Testis (tissue), 2 donors: ENCODE measurements at regions not wholly inside any gene's neighbourhood (a gene's known extent, or its start where the extent isn't known, plus 50 kb on each side); places are given as distances from the start of the nearest gene placed in this dataset.

Experiments
- DNase-seq: peaks from one replicate; pipeline ENCODE4 v3.0.0-alpha.2; 2019
- H3K27ac ChIP-seq, 2 donors: fragments of 200-600 bp; sonication (generic); one replicate each; pipeline ENCODE4 v1.5.1; 2019
- H3K27me3 ChIP-seq: fragments of 200-600 bp; sonication (generic); one replicate; pipeline ENCODE4 v1.5.1; 2019
- H3K36me3 ChIP-seq: fragments of 200-600 bp; sonication (generic); one replicate; pipeline ENCODE4 v1.5.1; 2017; ENCODE audit warnings: low read depth; ENCODE audit errors: missing control alignments
- H3K4me1 ChIP-seq: fragments of 200-600 bp; sonication (generic); one replicate; pipeline ENCODE4 v1.5.1; 2019
- H3K4me3 ChIP-seq, 2 donors: fragments of 200-600 bp; sonication (generic); one replicate each; pipeline ENCODE4 v1.5.1; 2017 to 2019
- H3K9me3 ChIP-seq: fragments of 200-600 bp; sonication (generic); one replicate; pipeline ENCODE4 v1.5.1; 2017
- POLR2A ChIP-seq: fragments of 450-650 bp; IDR thresholded peaks from one replicate; pipeline ENCODE4 v1.6.1; 2017; ENCODE audit warnings: antibody characterized with exemption, mild to moderate bottlenecking, moderate library complexity
- WGBS, 2 donors: methylation state at CpG; one replicate each; pipeline ENCODE4 v1.1.5; 2018; 5-methylcytosine and 5-hydroxymethylcytosine counted together
- intact Hi-C: fragments of 100-400 bp; cut with DNase I; formaldehyde crosslinking; loops from one replicate; pipeline ENCODE4 v1.15.1; 2023; ENCODE audit warnings: low total_unique reads
- TF ChIP-seq, protein P1 (sequence below), 3 experiments: fragments of 450-650 bp in 2 of 3; fragments of 200-600 bp in 1 of 3; sonication (generic) in 1 of 3; IDR thresholded peaks; one replicate each; pipeline ENCODE4 v1.5.1; 2016 to 2019; ENCODE audit warnings: antibody characterized with exemption in 3 of 3, mild to moderate bottlenecking in 2 of 3, moderate library complexity in 1 of 3

DNA sequence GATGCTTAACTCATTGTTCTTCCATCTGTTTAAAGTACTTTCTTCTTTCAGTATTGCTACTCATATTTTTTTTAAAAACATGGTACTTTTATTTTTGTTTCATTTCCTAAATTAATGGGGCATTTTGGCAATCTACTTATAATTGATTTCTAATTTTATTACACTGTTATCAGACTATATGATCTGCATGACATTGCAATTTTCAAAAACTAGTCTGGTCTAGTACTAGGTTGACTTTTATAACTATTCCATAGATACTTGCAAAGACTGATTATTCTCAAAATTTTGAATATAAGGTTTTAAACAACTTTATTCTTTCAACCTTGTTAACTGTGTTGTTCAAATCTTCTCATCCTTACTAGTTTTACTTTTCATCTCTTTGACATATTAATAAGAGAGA is 63.9 kb upstream of the MVB12B start:
- Histone ChIP-seq H3K27me3 (no peaks in the 10 kb centered on the region), H3K9me3 (no peaks in the 10 kb centered on the region), H3K4me3 (no peak overlapping the region), H3K4me1 (no peaks in the 10 kb centered on the region), H3K27ac (no peak overlapping the region), H3K36me3 (no peaks in the 10 kb centered on the region)
- TF ChIP-seq POLR2A: no peak
- TF ChIP-seq, protein P1, sequence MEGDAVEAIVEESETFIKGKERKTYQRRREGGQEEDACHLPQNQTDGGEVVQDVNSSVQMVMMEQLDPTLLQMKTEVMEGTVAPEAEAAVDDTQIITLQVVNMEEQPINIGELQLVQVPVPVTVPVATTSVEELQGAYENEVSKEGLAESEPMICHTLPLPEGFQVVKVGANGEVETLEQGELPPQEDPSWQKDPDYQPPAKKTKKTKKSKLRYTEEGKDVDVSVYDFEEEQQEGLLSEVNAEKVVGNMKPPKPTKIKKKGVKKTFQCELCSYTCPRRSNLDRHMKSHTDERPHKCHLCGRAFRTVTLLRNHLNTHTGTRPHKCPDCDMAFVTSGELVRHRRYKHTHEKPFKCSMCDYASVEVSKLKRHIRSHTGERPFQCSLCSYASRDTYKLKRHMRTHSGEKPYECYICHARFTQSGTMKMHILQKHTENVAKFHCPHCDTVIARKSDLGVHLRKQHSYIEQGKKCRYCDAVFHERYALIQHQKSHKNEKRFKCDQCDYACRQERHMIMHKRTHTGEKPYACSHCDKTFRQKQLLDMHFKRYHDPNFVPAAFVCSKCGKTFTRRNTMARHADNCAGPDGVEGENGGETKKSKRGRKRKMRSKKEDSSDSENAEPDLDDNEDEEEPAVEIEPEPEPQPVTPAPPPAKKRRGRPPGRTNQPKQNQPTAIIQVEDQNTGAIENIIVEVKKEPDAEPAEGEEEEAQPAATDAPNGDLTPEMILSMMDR (IDR thresholded peaks at IDR 0.05): no peak
- intact Hi-C loops: no loop called here
- no peak for DNase-seq

DNA sequence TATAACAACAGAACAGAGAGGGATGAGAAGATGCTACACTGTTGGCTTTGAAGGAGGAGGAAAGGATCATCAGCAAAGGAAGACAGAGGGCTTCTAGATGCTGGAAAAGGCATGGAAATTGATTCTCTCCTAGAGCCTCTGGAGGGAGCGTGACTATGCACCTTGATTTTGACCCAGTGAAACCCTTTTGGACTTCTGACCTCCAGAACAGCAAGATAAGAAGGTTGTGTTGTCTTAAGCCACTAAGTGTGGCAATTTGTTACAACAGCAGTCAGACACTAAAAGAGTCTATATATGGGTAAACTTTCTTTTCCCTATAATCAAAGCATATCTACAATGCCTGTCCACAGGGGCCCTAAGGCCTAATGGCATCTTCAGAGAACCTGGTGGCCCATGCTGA is 56.1 kb upstream of the MVB12B start:
- intact Hi-C loops: no loop called here

DNA sequence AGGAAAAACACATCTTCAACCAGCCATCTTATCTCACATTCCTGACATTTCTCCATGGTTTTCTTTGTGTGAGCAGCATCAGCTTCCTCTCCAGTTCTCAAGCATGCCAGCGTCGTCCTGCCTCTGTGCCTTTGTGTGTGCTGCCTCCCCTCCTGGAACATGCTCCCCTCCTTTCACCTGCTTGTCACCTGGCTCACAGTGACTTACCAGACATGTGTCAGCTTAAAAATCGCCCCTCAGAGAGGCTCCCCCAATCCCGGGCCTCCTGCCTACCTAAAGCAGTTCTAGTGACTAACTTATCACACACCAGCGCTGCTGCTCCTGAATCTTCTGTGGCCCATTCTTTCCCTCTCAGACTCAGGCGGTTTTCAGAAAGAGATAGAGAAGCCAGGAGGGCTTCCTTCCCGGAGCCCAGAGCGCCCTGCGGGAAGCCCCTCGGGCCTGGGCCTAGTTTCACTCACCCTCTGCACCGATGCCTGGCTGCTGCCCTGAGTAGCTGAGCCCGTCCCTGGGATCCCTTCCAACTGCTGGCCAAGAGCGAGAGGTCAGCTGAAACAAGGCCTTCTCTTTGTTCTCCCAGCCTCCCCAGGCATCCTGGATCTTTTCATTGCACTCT is 51.1 kb upstream of the MVB12B start:
- no peak overlapping the region for H3K4me3 ChIP-seq
- peak; percentile 86 for DNase-seq
- 57 to 60% methylated on average over 9 to 13 of the region's 13 CpGs for WGBS, 2 donors
- no peaks in the 10 kb centered on the region for H3K36me3 ChIP-seq
- intact Hi-C loops: no loop called here
- TF ChIP-seq, protein P1 (IDR thresholded peaks at IDR 0.05): no peak
- TF ChIP-seq POLR2A: no peak
- H3K9me3 ChIP-seq: no peaks in the 10 kb centered on the region
- peak overlapping the region in 1 of 2 donors; percentile 4 for H3K27ac ChIP-seq
- H3K4me1 ChIP-seq: peaks cover 7% of the 10 kb centered on the region
- H3K27me3 ChIP-seq: no peaks in the 10 kb centered on the region

More for the DNA sequence above, 56.1 kb upstream of the MVB12B start:
- Histone ChIP-seq H3K27me3 (no peaks in the 10 kb centered on the region), H3K27ac (no peak overlapping the region), H3K9me3 (no peaks in the 10 kb centered on the region), H3K4me1 (peaks cover 3% of the 10 kb centered on the region), H3K36me3 (no peaks in the 10 kb centered on the region), H3K4me3 (no peak overlapping the region)
- TF ChIP-seq POLR2A: no peak
- TF ChIP-seq, protein P1 (IDR thresholded peaks at IDR 0.05): no peak
- WGBS, 2 donors: 52 to 77% methylated on average over 1 of the region's 1 CpG
- no peak for DNase-seq

DNA sequence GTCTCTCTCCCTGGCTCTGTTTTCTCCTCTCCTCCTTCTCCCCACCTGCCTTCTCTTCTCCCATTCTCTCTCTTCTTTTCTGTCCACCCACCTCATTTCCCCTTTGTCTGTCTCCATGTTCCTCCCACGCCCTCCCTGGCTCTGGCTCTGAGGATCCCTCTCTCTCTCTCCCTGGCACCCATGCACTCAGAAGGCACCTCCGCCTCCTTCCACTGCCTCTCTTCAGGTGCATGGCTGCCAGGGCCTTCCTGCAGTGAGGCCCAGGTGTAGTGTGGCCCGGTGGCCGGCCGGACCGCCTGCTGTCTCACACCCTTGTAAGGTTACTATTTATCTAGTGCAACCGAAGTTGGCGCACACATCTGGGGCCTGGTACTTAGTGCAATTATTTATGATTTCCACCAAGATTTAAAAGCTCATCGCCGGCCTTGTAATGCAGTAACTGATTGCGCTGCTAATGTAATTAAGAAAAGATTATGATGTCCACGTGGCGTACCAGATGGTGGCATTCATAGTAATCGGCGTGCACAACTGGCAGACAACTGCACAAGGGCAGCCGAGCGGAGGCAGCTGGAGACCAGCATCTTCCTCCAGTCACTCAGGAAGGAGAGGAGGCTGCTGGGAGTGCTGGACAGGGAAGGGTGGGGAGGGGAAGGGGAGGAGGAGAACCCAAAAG is 50.4 kb upstream of the MVB12B start:
- no peaks in the 10 kb centered on the region for H3K36me3 ChIP-seq
- H3K4me1 ChIP-seq: peaks cover 7% of the 10 kb centered on the region
- no peak overlapping the region for H3K27ac ChIP-seq
- TF ChIP-seq POLR2A: no peak
- TF ChIP-seq, protein P1 (IDR thresholded peaks at IDR 0.05): no peak
- no peak for DNase-seq
- WGBS, 2 donors: 86 to 94% methylated on average over 17 of the region's 17 CpGs
- H3K4me3 ChIP-seq: no peak overlapping the region
- intact Hi-C loops: no loop called here
- no peaks in the 10 kb centered on the region for H3K27me3 ChIP-seq
- H3K9me3 ChIP-seq: no peaks in the 10 kb centered on the region
